ENCODE measurements at regions not wholly inside any gene's neighbourhood (a gene's known extent, or its start where the extent isn't known, plus 50 kb on each side); places are given as distances from the start of the nearest gene placed in this dataset.

DNA sequence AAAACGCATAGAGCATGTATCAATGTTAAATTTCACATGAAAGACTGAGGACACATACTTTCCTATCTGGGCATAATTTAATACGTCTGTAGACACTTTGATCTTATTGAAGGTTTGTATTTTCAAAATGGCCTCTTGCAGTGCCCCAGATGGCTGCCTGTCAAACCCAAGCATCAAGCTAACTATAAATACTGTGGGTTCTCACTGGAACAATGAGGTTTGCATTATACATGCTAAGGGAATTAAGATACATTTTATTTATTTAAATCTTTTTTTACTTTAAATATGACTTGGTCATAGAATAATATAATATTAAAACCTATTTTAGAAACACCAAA is 702.9 kb upstream of the GRAMD2B start:
- WGBS, 4 donors = 87 to 97% (median 90%) methylated on average over 2 of the region's 2 CpGs

DNA sequence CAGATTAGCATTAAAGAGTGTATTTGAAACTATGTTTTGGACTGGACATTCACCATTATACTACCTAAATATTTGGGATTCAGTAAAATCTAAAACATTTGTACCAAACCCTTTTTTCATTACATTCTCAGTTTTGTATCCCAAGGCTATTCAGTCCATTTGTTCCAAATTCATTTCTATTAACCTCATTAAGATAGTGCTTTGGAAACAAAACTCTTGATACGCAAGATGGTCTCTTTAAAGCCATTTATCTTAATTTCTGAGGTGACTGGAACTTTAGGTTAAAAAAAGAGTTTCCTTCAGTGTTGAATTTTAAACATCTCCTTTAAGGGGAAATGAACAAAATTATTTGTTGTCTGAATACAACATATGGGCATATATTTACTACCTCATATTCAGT is 702.5 kb upstream of the GRAMD2B start:
- no peak for ATAC-seq
- WGBS, 4 donors = 96 to 100% (median 99%) methylated on average over 1 of the region's 1 CpG

More for the DNA sequence above, 702.9 kb upstream of the GRAMD2B start:
- no peak for DNase-seq
- H3K27me3 ChIP-seq = no peaks in the 10 kb centered on the region
- no peaks in the 10 kb centered on the region for H3K36me3 ChIP-seq
- no peak overlapping the region for H3K4me3 ChIP-seq
- H3K4me1 ChIP-seq = no peaks in the 10 kb centered on the region
- H3K27ac ChIP-seq = no peak overlapping the region
- ATAC-seq = no peak
- H3K9me3 ChIP-seq = no peaks in the 10 kb centered on the region
- TF ChIP-seq, protein P1, sequence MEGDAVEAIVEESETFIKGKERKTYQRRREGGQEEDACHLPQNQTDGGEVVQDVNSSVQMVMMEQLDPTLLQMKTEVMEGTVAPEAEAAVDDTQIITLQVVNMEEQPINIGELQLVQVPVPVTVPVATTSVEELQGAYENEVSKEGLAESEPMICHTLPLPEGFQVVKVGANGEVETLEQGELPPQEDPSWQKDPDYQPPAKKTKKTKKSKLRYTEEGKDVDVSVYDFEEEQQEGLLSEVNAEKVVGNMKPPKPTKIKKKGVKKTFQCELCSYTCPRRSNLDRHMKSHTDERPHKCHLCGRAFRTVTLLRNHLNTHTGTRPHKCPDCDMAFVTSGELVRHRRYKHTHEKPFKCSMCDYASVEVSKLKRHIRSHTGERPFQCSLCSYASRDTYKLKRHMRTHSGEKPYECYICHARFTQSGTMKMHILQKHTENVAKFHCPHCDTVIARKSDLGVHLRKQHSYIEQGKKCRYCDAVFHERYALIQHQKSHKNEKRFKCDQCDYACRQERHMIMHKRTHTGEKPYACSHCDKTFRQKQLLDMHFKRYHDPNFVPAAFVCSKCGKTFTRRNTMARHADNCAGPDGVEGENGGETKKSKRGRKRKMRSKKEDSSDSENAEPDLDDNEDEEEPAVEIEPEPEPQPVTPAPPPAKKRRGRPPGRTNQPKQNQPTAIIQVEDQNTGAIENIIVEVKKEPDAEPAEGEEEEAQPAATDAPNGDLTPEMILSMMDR (IDR thresholded peaks at IDR 0.05) = no peak
- TF ChIP-seq POLR2A (IDR thresholded peaks at IDR 0.05) = no peak
- intact Hi-C loops (cut with DNase I) = no loop called here

DNA sequence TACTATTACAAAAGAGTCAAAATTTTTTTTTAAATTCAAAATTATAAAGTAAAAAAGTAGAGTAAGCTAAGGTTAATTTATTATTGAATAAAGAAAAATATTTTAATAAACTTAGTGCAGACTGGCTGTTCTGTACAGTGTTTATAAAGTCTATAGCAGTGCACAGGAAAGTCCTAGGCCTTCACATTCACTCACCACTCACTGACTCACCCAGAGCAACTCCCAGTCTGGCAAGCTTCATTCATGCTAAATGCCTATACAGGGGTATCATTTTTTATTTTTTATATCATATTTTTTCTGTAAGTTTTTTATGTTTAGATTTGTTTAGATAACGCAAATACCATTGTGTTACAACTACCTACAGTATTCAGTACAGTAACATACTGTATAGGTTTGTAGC is 700.7 kb upstream of the GRAMD2B start:
- ATAC-seq = no peak
- intact Hi-C loops (cut with DNase I) = no loop called here
- no peak for TF ChIP-seq POLR2A (IDR thresholded peaks at IDR 0.05)
- TF ChIP-seq, protein P1 (IDR thresholded peaks at IDR 0.05) = no peak
- 88 to 97% (median 93%) methylated on average over 1 of the region's 1 CpG for WGBS, 4 donors
- no peaks in the 10 kb centered on the region for H3K9me3 ChIP-seq
- H3K36me3 ChIP-seq = no peaks in the 10 kb centered on the region
- H3K4me1 ChIP-seq = no peaks in the 10 kb centered on the region
- no peak for DNase-seq
- H3K27ac ChIP-seq = no peak overlapping the region
- H3K27me3 ChIP-seq = no peaks in the 10 kb centered on the region
- H3K4me3 ChIP-seq = no peak overlapping the region

More for the DNA sequence above, 702.5 kb upstream of the GRAMD2B start:
- intact Hi-C loops (cut with DNase I) = no loop called here
- no peaks in the 10 kb centered on the region for H3K9me3 ChIP-seq
- no peak overlapping the region for H3K4me3 ChIP-seq
- DNase-seq = no peak
- no peak for TF ChIP-seq POLR2A (IDR thresholded peaks at IDR 0.05)
- no peaks in the 10 kb centered on the region for H3K27me3 ChIP-seq
- no peaks in the 10 kb centered on the region for H3K4me1 ChIP-seq
- no peaks in the 10 kb centered on the region for H3K36me3 ChIP-seq
- H3K27ac ChIP-seq = no peak overlapping the region

DNA sequence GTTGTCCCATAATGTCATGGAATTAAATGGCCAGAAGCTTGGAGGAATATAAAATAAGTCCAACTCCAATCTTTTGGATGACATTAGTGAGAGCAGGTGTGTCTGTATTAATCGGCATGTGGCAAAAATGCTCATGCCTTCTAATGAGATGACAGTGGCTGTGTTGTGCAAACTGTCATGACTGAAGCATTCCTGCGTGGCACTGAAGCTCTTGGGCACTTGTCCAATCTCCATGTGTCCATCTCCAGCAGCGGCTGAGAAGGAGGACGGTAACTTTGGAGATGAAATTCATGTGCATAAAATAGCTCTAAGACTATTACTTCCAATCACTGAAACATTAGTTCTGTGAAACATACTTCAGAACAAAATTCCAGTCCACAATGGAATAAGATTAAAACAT is 697.5 kb upstream of the GRAMD2B start:
- 52 to 74% (median 63%) methylated on average over 4 of the region's 4 CpGs for WGBS, 4 donors
- no peak for ATAC-seq
- Histone ChIP-seq H3K4me3 (no peak overlapping the region), H3K9me3 (peaks cover 0 to 6% (median 0%) of the 10 kb centered on the region in 12 donors), H3K27me3 (no peaks in the 10 kb centered on the region), H3K27ac (no peak overlapping the region), H3K36me3 (no peaks in the 10 kb centered on the region), H3K4me1 (no peaks in the 10 kb centered on the region)
- intact Hi-C loops (cut with DNase I) = no loop called here
- TF ChIP-seq, protein P1 (IDR thresholded peaks at IDR 0.05) = no peak
- TF ChIP-seq POLR2A (IDR thresholded peaks at IDR 0.05) = no peak
- no peak for DNase-seq

DNA sequence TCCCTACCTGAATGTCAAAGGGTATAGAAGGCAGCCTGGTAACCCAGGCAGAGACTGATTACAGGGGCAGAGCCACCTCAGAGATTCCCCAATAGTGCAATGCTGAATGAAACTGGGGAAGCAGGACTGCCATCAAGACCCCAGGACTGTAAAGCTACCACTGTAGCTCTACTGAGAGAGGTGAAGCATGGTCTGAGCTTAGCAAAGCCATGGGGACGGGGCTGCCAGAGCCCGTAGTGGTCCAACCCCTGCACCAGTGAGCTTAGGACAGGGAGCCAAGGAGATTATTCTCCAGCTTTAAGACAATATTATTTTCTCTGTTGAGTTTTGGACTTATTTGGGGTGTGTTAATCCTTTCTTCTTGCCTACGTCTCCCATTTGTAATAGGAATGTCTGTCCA is 679.3 kb upstream of the GRAMD2B start:
- TF ChIP-seq, protein P1 (IDR thresholded peaks at IDR 0.05) = no peak
- TF ChIP-seq POLR2A (IDR thresholded peaks at IDR 0.05) = no peak
- no peak for DNase-seq
- intact Hi-C loops (cut with DNase I) = no loop called here
- no peak for ATAC-seq
- H3K36me3 ChIP-seq = no peaks in the 10 kb centered on the region
- WGBS, 4 donors = 93 to 100% (median 96%) methylated on average over 3 of the region's 3 CpGs
- H3K9me3 ChIP-seq = peaks cover 0 to 24% (median 3%) of the 10 kb centered on the region in 12 donors
- H3K27me3 ChIP-seq = no peaks in the 10 kb centered on the region
- no peak overlapping the region for H3K4me3 ChIP-seq
- H3K4me1 ChIP-seq = no peaks in the 10 kb centered on the region
- no peak overlapping the region for H3K27ac ChIP-seq
